GM12878 (cell line): ENCODE measurements at regions not wholly inside any gene's neighbourhood (a gene's known extent, or its start where the extent isn't known, plus 50 kb on each side); places are given as distances from the start of the nearest gene placed in this dataset.

Source experiments
- ATAC-seq: fragments of 200-7000 bp; cut with Tn5 transposase; 3 replicates; pipeline ENCODE4 v1.9.1; 2020; ENCODE audit warnings: mild to moderate bottlenecking, moderate library complexity
- BruUV-seq: library from RNA; stranded (reverse); fragments of 400-500 nt; replicated peaks from 2 replicates; lab custom pipeline; 2021; lab: Mats Ljungman, UMichigan
- CTCF ChIA-PET: fragments of 300-600 bp; sonication (Branson Sonifier 250); formaldehyde crosslinking; extraction: SDS; loops from one replicate; lab custom pipeline; 2021; ENCODE audit warnings: inconsistent platforms; lab: Yijun Ruan, JAX
- POLR2A ChIA-PET: fragments of 350-600 bp; formaldehyde crosslinking; extraction: SDS; loops from one replicate; lab custom pipeline; 2021; ENCODE audit warnings: inconsistent platforms; lab: Charles Lee
- RAD21 ChIA-PET: fragments of 300-600 bp; sonication (Branson Sonifier 250); formaldehyde crosslinking; loops from one replicate; lab custom pipeline; 2023; ENCODE audit warnings: antibody characterized with exemption; ENCODE audit not compliant: unreplicated experiment; lab: Charles Lee
- SMC1A ChIA-PET: fragments of 300-600 bp; sonication (Branson Sonifier 250); formaldehyde crosslinking; loops from one replicate; lab custom pipeline; 2023; ENCODE audit not compliant: unreplicated experiment, uncharacterized antibody; lab: Charles Lee
- DNase-seq: peaks from one replicate; pipeline ENCODE4 v3.0.0-alpha.2; 2011; ENCODE audit warnings: low read depth, low spot score
- FAIRE-seq: peaks from 3 replicates; lab custom pipeline; 2011; peaks lifted over from hg19 to GRCh38; lab: Jason Lieb, UNC
- H2AFZ ChIP-seq: 2 replicates; pipeline ENCODE4 v1.6.0; 2011; ENCODE audit warnings: low read depth, low read length, control low read depth; ENCODE audit not compliant: control insufficient read depth
- H3K27ac ChIP-seq: 2 replicates; pipeline ENCODE4 v1.5.1; 2011; ENCODE audit warnings: control low read depth; ENCODE audit not compliant: control insufficient read depth, insufficient read depth
- H3K27me3 ChIP-seq, 2 experiments: replicated peaks in 1 of 2; 2 replicates each; pipeline versions ENCODE4 v1.6.0 to v1.6.1; 2011; ENCODE audit warnings: low read length in 1 of 2; ENCODE audit not compliant: control insufficient read depth in 2 of 2, insufficient read depth in 2 of 2
- H3K36me3 ChIP-seq, 2 experiments: 2 replicates each; pipeline ENCODE4 v1.5.1; 2011; ENCODE audit warnings: low read length in 1 of 2; ENCODE audit not compliant: control insufficient read depth in 2 of 2, insufficient read depth in 2 of 2
- H3K4me1 ChIP-seq: 2 replicates; pipeline ENCODE4 v1.6.1; 2011; ENCODE audit warnings: mild to moderate bottlenecking, low read length, moderate library complexity, mixed read lengths; ENCODE audit not compliant: control insufficient read depth, insufficient read depth
- H3K4me2 ChIP-seq: 2 replicates; pipeline ENCODE4 v1.6.0; 2011; ENCODE audit warnings: control low read depth; ENCODE audit not compliant: control insufficient read depth, insufficient read depth
- H3K4me3 ChIP-seq: fragments of 200-600 bp; sonication (generic); 2 replicates; pipeline ENCODE4 v1.5.1; 2016
- H3K79me2 ChIP-seq: 2 replicates; pipeline ENCODE4 v1.6.0; 2011; ENCODE audit warnings: low read length; ENCODE audit not compliant: control insufficient read depth, insufficient read depth
- H3K9ac ChIP-seq: 2 replicates; pipeline ENCODE4 v1.8.0; 2011; ENCODE audit warnings: low read length, control low read depth, mixed read lengths; ENCODE audit not compliant: control insufficient read depth, insufficient read depth
- H3K9me3 ChIP-seq: replicated peaks from 3 replicates; pipeline ENCODE4 v1.5.1; 2011; ENCODE audit warnings: mild to moderate bottlenecking, low read length; ENCODE audit not compliant: control insufficient read depth, insufficient read depth
- H4K20me1 ChIP-seq: 2 replicates; pipeline ENCODE4 v1.6.0; 2011; ENCODE audit not compliant: control insufficient read depth, insufficient read depth
- ATF2 ChIP-seq: IDR thresholded peaks from 2 replicates; pipeline ENCODE4 v1.6.1; 2012; ENCODE audit warnings: low read length, inconsistent platforms
- CBFB ChIP-seq: IDR thresholded peaks from 2 replicates; pipeline ENCODE4 v1.6.1; 2016; ENCODE audit warnings: antibody characterized with exemption, low read depth
- CBX5 ChIP-seq: sonication (generic); IDR thresholded peaks from 2 replicates; pipeline ENCODE4 v1.6.1; 2016; ENCODE audit warnings: low read depth, moderate library complexity, mild to moderate bottlenecking, inconsistent platforms
- DPF2 ChIP-seq: fragments of 450-650 bp; IDR thresholded peaks from 2 replicates; pipeline ENCODE4 v1.6.1; 2017; ENCODE audit warnings: mild to moderate bottlenecking
- HDAC2 ChIP-seq: fragments of 200-600 bp; sonication (generic); IDR thresholded peaks from 2 replicates; pipeline ENCODE4 v1.6.1; 2017
- HDAC6 ChIP-seq: fragments of 200-600 bp; sonication (generic); IDR thresholded peaks from one replicate; pipeline ENCODE4 v1.8.0; 2017; ENCODE audit warnings: antibody characterized with exemption; ENCODE audit not compliant: unreplicated experiment
- LARP7 ChIP-seq: fragments of 450-650 bp; IDR thresholded peaks from 2 replicates; pipeline ENCODE4 v1.6.1; 2017; ENCODE audit warnings: mild to moderate bottlenecking
- MYB ChIP-seq: fragments of 150-350 bp; IDR thresholded peaks from 2 replicates; pipeline ENCODE4 v1.6.1; 2014; ENCODE audit warnings: mild to moderate bottlenecking, low read depth, low read length, borderline replicate concordance
- NRF1 ChIP-seq: conservative IDR thresholded peaks from 2 replicates; pipeline ENCODE4 v1.6.1; 2011; ENCODE audit warnings: mild to moderate bottlenecking, low read depth, low read length, improper control_type of control experiment
- PAX5 ChIP-seq: IDR thresholded peaks from 2 replicates; pipeline ENCODE4 v1.6.1; 2011; ENCODE audit warnings: low read depth, low read length, borderline replicate concordance
- PBX3 ChIP-seq: IDR thresholded peaks from 2 replicates; pipeline ENCODE4 v1.6.1; 2011; ENCODE audit warnings: mild to moderate bottlenecking, low read depth, low read length, moderate library complexity; ENCODE audit not compliant: insufficient replicate concordance
- PML ChIP-seq: IDR thresholded peaks from 2 replicates; pipeline ENCODE4 v1.6.1; 2012; ENCODE audit warnings: low read length, inconsistent platforms
- POLR2AphosphoS2 ChIP-seq: IDR thresholded peaks from 2 replicates; pipeline ENCODE4 v1.6.1; 2011; ENCODE audit warnings: low read depth, mild to moderate bottlenecking, low read length, improper control_type of control experiment, moderate library complexity
- POLR2AphosphoS5 ChIP-seq: IDR thresholded peaks from 2 replicates; pipeline ENCODE4 v1.6.1; 2011; ENCODE audit warnings: mild to moderate bottlenecking, low read length, inconsistent platforms
- SIX5 ChIP-seq: IDR thresholded peaks from 2 replicates; pipeline ENCODE4 v1.6.1; 2011; ENCODE audit warnings: mild to moderate bottlenecking, low read depth, low read length, moderate library complexity; ENCODE audit not compliant: severe bottlenecking
- SRF ChIP-seq, 2 experiments: IDR thresholded peaks; 2 replicates each; pipeline ENCODE4 v1.6.1; 2011; ENCODE audit warnings: low read depth in 2 of 2, low read length in 2 of 2, mild to moderate bottlenecking in 1 of 2, moderate library complexity in 1 of 2
- WRNIP1 ChIP-seq: IDR thresholded peaks from 2 replicates; pipeline ENCODE4 v1.6.1; 2011; ENCODE audit warnings: low read depth, low read length, improper control_type of control experiment, borderline replicate concordance
- YBX1 ChIP-seq: fragments of 450-650 bp; IDR thresholded peaks from 2 replicates; pipeline ENCODE4 v1.6.1; 2016; ENCODE audit warnings: antibody characterized with exemption
- ZNF207 ChIP-seq: fragments of 450-650 bp; IDR thresholded peaks from 2 replicates; pipeline ENCODE4 v1.6.1; 2014; ENCODE audit warnings: antibody characterized with exemption, mild to moderate bottlenecking, borderline replicate concordance
- ZNF274 ChIP-seq: IDR thresholded peaks from one replicate; pipeline ENCODE4 v1.8.0; 2011; ENCODE audit not compliant: insufficient read length, insufficient read depth
- WGBS: methylation state at CpG from one replicate; pipeline ENCODE4 v1.1.6; 2016; ENCODE audit warnings: low lambda C conversion rate; ENCODE audit not compliant: insufficient replicate concordance, insufficient coverage; ENCODE audit errors: missing lambda C conversion rate; 5-methylcytosine and 5-hydroxymethylcytosine counted together
- in situ Hi-C: fragments of 300-500 bp; cut with MboI; formaldehyde crosslinking; loops from 9 replicates; pipeline ENCODE4 v1.14.3; 2018; ENCODE audit warnings: mixed read lengths
- intact Hi-C: fragments of 100-400 bp; cut with micrococcal nuclease; formaldehyde crosslinking; loops from one replicate; pipeline ENCODE4 v1.14.2; 2022; ENCODE audit not compliant: unreplicated experiment
- TF ChIP-seq, protein P1 (sequence below): IDR thresholded peaks from 2 replicates; pipeline ENCODE4 v1.6.1; 2012; ENCODE audit warnings: low read depth, low read length, improper control_type of control experiment

DNA sequence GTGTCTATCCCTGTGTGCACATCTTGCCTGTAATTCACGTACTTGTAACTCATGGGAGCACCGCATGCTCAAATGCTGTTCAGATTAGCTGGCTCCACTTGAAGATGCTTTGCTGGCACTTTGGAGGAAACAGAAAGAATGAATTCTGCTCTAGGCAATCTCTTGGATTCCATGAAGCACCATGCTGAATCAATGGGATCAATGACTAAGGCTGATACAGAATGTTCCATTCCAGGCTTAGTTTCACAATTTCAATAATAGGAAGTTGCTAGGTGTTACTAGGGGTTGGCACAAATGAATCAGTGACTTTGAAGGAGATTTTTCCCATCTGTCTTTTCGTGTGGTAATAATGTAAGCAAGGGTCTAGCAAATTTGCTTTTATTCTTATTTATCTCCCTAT lies 328.8 kb downstream of the OSR1 start (continued):
- no peak for TF ChIP-seq WRNIP1
- TF ChIP-seq ZNF207, result no peak
- TF ChIP-seq PBX3, result no peak
- no peak for TF ChIP-seq LARP7
- TF ChIP-seq PAX5, result no peak
- TF ChIP-seq HDAC2, result no peak
- TF ChIP-seq SIX5, result no peak
- no peak for TF ChIP-seq MYB
- TF ChIP-seq CBFB, result no peak

DNA sequence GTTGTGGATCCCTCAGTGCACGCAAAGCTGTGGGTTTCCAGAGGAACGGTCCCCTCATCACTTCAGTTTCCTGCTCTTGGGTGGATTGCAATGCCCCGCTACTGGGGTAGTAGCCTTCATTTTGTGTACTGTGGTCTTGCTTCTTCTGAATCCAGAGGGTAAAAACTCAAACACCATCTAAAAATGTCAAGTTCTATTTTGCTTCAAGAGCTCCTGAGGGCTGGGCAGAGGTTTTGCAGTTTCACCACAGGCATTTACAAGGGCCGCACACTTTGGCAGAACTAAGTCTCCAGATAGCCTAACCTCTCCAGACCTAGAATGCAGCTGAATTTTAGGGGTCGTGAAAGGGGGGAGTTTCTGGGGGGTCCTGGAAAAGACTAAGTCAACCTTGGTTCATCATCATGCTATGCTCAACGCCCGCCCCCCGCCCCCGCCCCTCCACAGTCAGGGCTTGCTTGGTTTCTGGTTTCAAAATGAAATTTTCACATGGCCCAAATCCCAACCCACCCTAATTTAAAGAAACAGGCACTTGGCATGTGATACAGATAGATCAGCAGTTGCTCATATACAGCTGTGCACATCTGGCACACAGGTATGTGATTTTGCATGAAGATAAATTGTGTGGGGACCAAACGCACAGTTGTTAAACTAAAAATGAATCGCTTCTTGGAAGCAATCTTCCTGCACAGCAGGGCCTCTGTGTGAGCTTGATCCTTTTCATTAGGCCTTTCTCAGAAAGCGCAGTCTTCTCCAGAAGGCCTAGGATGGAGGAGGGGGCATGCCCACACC lies 329.6 kb downstream of the OSR1 start:
- ChIA-PET CTCF (no interaction called here), POLR2A (no interaction called here), SMC1A (no interaction called here), RAD21 (interaction anchor here (0.6 kb wide), 1 partner anchor 758 kb away, joined by 3 read pairs; no protein-coding TSS in a partner anchor)
- intact Hi-C loops, result no loop called here
- H3K9ac ChIP-seq, result no peak overlapping the region
- ATAC-seq, result no peak
- H2AFZ ChIP-seq, result no peak overlapping the region
- no peaks in the 10 kb centered on the region for H3K27me3 ChIP-seq
- in situ Hi-C loops, result no loop called here
- no peak for TF ChIP-seq PML
- no peak for TF ChIP-seq SRF (IDR thresholded peaks at IDR 0.05; ENCODE audit: low read depth in 2 of 2, low read length in 2 of 2)
- TF ChIP-seq ATF2, result no peak
- TF ChIP-seq, protein P1, sequence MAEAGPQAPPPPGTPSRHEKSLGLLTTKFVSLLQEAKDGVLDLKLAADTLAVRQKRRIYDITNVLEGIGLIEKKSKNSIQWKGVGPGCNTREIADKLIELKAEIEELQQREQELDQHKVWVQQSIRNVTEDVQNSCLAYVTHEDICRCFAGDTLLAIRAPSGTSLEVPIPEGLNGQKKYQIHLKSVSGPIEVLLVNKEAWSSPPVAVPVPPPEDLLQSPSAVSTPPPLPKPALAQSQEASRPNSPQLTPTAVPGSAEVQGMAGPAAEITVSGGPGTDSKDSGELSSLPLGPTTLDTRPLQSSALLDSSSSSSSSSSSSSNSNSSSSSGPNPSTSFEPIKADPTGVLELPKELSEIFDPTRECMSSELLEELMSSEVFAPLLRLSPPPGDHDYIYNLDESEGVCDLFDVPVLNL, result no peak
- no peak for TF ChIP-seq HDAC6
- TF ChIP-seq DPF2, result no peak
- no peak for TF ChIP-seq POLR2AphosphoS5
- no peak for TF ChIP-seq CBX5
- no peak for TF ChIP-seq POLR2AphosphoS2
- no peak for TF ChIP-seq ZNF274
- TF ChIP-seq YBX1, result no peak
- TF ChIP-seq NRF1, result no peak
- TF ChIP-seq, all 136 proteins: peak for 0
- no TSS peak for BruUV-seq
- Histone ChIP-seq H3K36me3 (no peaks in the 10 kb centered on the region), H3K79me2 (no peaks in the 10 kb centered on the region), H3K4me1 (no peaks in the 10 kb centered on the region), H4K20me1 (no peaks in the 10 kb centered on the region), H3K4me3 (no peak overlapping the region), H3K9me3 (no peaks in the 10 kb centered on the region), H3K4me2 (no peak overlapping the region), H3K27ac (no peak overlapping the region)
- no peak for DNase-seq
- 50% methylated on average over 12 of the region's 12 CpGs for WGBS
- FAIRE-seq, result no peak
